ENCODE measurements at regions not wholly inside any gene's neighbourhood (a gene's known extent, or its start where the extent isn't known, plus 50 kb on each side); places are given as distances from the start of the nearest gene placed in this dataset.

GRCh38 chr9:16207161-16207560 is 654.3 kb downstream of the CCDC171 start:
- no peak for TF ChIP-seq POLR2A (IDR thresholded peaks at IDR 0.05)
- TF ChIP-seq CTCF (IDR thresholded peaks at IDR 0.05), result no peak

All from right lobe of liver (tissue), 4 donors.